DOHH2 (cell line): ENCODE measurements at regions not wholly inside any gene's neighbourhood (a gene's known extent, or its start where the extent isn't known, plus 50 kb on each side); places are given as distances from the start of the nearest gene placed in this dataset.

ENCODE experiments used
- H3F3A ChIP-seq: fragments of 200-600 bp; sonication (generic), shearing (Covaris generic); 2 replicates; pipeline ENCODE4 v1.6.0; 2016; ENCODE audit warnings: antibody characterized with exemption, mild to moderate bottlenecking; ENCODE audit not compliant: control insufficient read depth, insufficient read depth
- H3K27ac ChIP-seq: fragments of 200-600 bp; sonication (generic); 2 replicates; pipeline ENCODE4 v1.5.1; 2014; ENCODE audit warnings: low read depth, mild to moderate bottlenecking, low read length, moderate library complexity
- H3K27me3 ChIP-seq: fragments of 200-600 bp; sonication (generic); 2 replicates; pipeline ENCODE4 v1.6.1; 2014; ENCODE audit warnings: mild to moderate bottlenecking, low read length, mixed read lengths; ENCODE audit not compliant: control insufficient read depth
- H3K36me3 ChIP-seq: fragments of 200-600 bp; sonication (generic); 2 replicates; pipeline ENCODE4 v1.6.1; 2014; ENCODE audit warnings: mild to moderate bottlenecking, low read length, moderate library complexity, mixed read lengths; ENCODE audit not compliant: control insufficient read depth
- H3K4me1 ChIP-seq: fragments of 200-600 bp; sonication (generic); 2 replicates; pipeline ENCODE4 v1.6.1; 2014; ENCODE audit warnings: mild to moderate bottlenecking, low read length, mixed read lengths; ENCODE audit not compliant: control insufficient read depth
- H3K4me2 ChIP-seq: fragments of 200-600 bp; sonication (generic); 2 replicates; pipeline ENCODE4 v1.6.0; 2014; ENCODE audit warnings: mild to moderate bottlenecking, low read length, moderate library complexity
- H3K4me3 ChIP-seq: fragments of 200-600 bp; sonication (generic); 2 replicates; pipeline ENCODE4 v1.5.1; 2014; ENCODE audit warnings: mild to moderate bottlenecking, low read length, mixed read lengths
- H3K79me2 ChIP-seq: fragments of 200-600 bp; sonication (generic); 2 replicates; pipeline ENCODE4 v1.6.1; 2014; ENCODE audit warnings: mild to moderate bottlenecking, low read length, mixed read lengths; ENCODE audit not compliant: control insufficient read depth
- H3K9me2 ChIP-seq: fragments of 200-600 bp; sonication (generic); replicated peaks from 2 replicates; pipeline ENCODE4 v1.6.1; 2014; ENCODE audit warnings: mild to moderate bottlenecking, low read length, mixed read lengths; ENCODE audit not compliant: control insufficient read depth
- H3K9me3 ChIP-seq: fragments of 200-600 bp; sonication (generic); 2 replicates; pipeline ENCODE4 v1.6.1; 2014; ENCODE audit warnings: antibody characterized with exemption, low read length, mixed read lengths; ENCODE audit not compliant: control insufficient read depth, insufficient read depth
- H4K20me1 ChIP-seq: fragments of 200-600 bp; sonication (generic); 2 replicates; pipeline ENCODE4 v1.6.0; 2014; ENCODE audit warnings: low read depth, mild to moderate bottlenecking, antibody characterized with exemption, low read length, moderate library complexity; ENCODE audit not compliant: control insufficient read depth, insufficient read depth
- EZH2phosphoT487 ChIP-seq: fragments of 200-600 bp; sonication (generic); IDR thresholded peaks from 2 replicates; pipeline ENCODE4 v1.6.1; 2017; ENCODE audit warnings: borderline replicate concordance, mild to moderate bottlenecking, antibody characterized with exemption, low read length, moderate library complexity, mixed read lengths
- TF ChIP-seq, protein P1 (sequence below): fragments of 200-600 bp; sonication (generic); IDR thresholded peaks from one replicate; pipeline ENCODE4 v1.5.1; 2014; ENCODE audit warnings: antibody characterized with exemption, mild to moderate bottlenecking, low read depth, low read length; ENCODE audit not compliant: poor library complexity, severe bottlenecking

GRCh38 chr7:56537952-56538351, 421.7 kb upstream of the NUPR2 start:
- no peaks in the 10 kb centered on the region for H3K9me2 ChIP-seq
- H3K79me2 ChIP-seq = no peaks in the 10 kb centered on the region
- H3K4me2 ChIP-seq = no peak overlapping the region
- H3K4me3 ChIP-seq = no peak overlapping the region
- no peaks in the 10 kb centered on the region for H3F3A ChIP-seq
- no peak for TF ChIP-seq EZH2phosphoT487
- TF ChIP-seq, protein P1, sequence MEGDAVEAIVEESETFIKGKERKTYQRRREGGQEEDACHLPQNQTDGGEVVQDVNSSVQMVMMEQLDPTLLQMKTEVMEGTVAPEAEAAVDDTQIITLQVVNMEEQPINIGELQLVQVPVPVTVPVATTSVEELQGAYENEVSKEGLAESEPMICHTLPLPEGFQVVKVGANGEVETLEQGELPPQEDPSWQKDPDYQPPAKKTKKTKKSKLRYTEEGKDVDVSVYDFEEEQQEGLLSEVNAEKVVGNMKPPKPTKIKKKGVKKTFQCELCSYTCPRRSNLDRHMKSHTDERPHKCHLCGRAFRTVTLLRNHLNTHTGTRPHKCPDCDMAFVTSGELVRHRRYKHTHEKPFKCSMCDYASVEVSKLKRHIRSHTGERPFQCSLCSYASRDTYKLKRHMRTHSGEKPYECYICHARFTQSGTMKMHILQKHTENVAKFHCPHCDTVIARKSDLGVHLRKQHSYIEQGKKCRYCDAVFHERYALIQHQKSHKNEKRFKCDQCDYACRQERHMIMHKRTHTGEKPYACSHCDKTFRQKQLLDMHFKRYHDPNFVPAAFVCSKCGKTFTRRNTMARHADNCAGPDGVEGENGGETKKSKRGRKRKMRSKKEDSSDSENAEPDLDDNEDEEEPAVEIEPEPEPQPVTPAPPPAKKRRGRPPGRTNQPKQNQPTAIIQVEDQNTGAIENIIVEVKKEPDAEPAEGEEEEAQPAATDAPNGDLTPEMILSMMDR = no peak
- peaks cover 49% of the 10 kb centered on the region for H3K9me3 ChIP-seq
- H3K27ac ChIP-seq = no peak overlapping the region
- no peaks in the 10 kb centered on the region for H3K4me1 ChIP-seq
- H4K20me1 ChIP-seq = no peaks in the 10 kb centered on the region
- H3K36me3 ChIP-seq = no peaks in the 10 kb centered on the region
- no peaks in the 10 kb centered on the region for H3K27me3 ChIP-seq

DNA sequence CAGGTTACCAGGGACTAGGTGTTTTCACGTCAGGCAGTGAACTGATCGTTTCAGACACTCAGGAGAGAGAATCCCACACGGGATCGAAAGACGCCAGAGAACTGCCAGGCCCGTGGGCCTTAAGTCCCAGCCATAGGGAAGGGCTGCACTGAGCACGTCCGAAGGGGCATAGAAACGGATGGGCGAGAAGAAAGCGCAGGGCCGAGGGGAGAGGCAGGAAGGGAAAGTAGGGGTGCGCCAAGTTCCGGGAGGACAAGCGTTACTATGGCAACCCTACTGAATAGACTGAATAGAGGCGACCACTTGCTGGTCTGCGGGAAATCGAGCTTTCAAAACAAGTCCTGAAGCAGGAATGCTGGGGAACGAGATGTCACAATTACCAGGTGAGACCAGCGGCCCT, 421.3 kb upstream of the NUPR2 start:
- no peaks in the 10 kb centered on the region for H3K27me3 ChIP-seq
- no peaks in the 10 kb centered on the region for H3K36me3 ChIP-seq
- no peak overlapping the region for H3K4me2 ChIP-seq
- no peaks in the 10 kb centered on the region for H3K79me2 ChIP-seq
- no peak overlapping the region for H3K27ac ChIP-seq
- H4K20me1 ChIP-seq = no peaks in the 10 kb centered on the region
- no peaks in the 10 kb centered on the region for H3K9me2 ChIP-seq
- TF ChIP-seq, protein P1 = no peak
- TF ChIP-seq EZH2phosphoT487 = no peak
- no peaks in the 10 kb centered on the region for H3K4me1 ChIP-seq
- no peak overlapping the region for H3K4me3 ChIP-seq
- no peaks in the 10 kb centered on the region for H3F3A ChIP-seq
- peaks cover 47% of the 10 kb centered on the region for H3K9me3 ChIP-seq

DNA sequence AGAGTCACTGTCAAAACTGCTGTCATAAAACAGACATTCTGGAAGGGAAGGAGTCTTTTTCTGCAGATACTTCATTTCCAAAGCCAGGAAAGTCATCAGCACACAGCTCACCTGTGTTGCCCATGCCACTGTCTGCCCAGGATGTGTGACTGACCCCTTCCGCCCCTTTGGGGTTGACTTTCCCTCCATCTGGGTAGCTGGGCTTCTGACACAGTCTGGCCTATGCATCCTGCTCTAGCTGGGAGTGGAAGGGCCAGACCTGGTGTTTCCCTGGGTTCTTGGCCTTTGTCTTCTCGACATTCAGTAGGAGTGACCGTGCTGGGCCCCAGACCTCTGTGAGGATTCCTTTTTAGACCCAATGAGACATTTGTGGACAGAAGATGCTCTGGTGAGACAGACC, 378.9 kb upstream of the NUPR2 start:
- Histone ChIP-seq H3K27ac (no peak overlapping the region), H3K27me3 (no peaks in the 10 kb centered on the region), H3K4me2 (no peak overlapping the region), H3K79me2 (no peaks in the 10 kb centered on the region), H3K4me1 (no peaks in the 10 kb centered on the region), H3K4me3 (no peak overlapping the region), H3K36me3 (no peaks in the 10 kb centered on the region), H3K9me3 (peaks cover 60% of the 10 kb centered on the region; the same call in 1 of the 2 replicates), H3K9me2 (no peaks in the 10 kb centered on the region), H3F3A (no peaks in the 10 kb centered on the region), H4K20me1 (no peaks in the 10 kb centered on the region)
- TF ChIP-seq, protein P1 = no peak
- TF ChIP-seq EZH2phosphoT487 = no peak
